Endothelial cell of umbilical vein (primary cell): ENCODE measurements at regions not wholly inside any gene's neighbourhood (a gene's known extent, or its start where the extent isn't known, plus 50 kb on each side); places are given as distances from the start of the nearest gene placed in this dataset.

Source experiments
- FOS ChIP-seq: IDR thresholded peaks from 2 replicates; pipeline ENCODE4 v1.6.1; 2011; ENCODE audit warnings: mild to moderate bottlenecking, low read length, moderate library complexity, borderline replicate concordance; ENCODE audit not compliant: insufficient read depth
- JUN ChIP-seq: IDR thresholded peaks from 2 replicates; pipeline ENCODE4 v1.6.1; 2011; ENCODE audit warnings: borderline replicate concordance, low read depth; ENCODE audit not compliant: insufficient read length, insufficient read depth
- POLR2A ChIP-seq: IDR thresholded peaks from 2 replicates; pipeline ENCODE4 v1.6.1; 2012; ENCODE audit warnings: low read depth, mild to moderate bottlenecking, control low read depth, low read length
- POLR2AphosphoS5 ChIP-seq: IDR thresholded peaks from 2 replicates; pipeline ENCODE4 v1.6.1; 2012; ENCODE audit warnings: low read depth, mild to moderate bottlenecking, control low read depth, low read length, moderate library complexity; ENCODE audit not compliant: insufficient read depth
- TF ChIP-seq, protein P1 (sequence below), 2 donors: IDR thresholded peaks; 1 replicate in 1 of 2; 2 replicates in 1 of 2; pipeline ENCODE4 v1.5.1; 2011; ENCODE audit warnings: low read length in 2 of 2, mild to moderate bottlenecking in 2 of 2, moderate library complexity in 2 of 2, control low read depth in 1 of 2, inconsistent platforms in 1 of 2, low read depth in 1 of 2; ENCODE audit not compliant: insufficient read depth in 1 of 2; ENCODE audit errors: extremely low read depth in 1 of 2
- TF ChIP-seq, protein P2 (sequence below): IDR thresholded peaks from 2 replicates; pipeline ENCODE4 v1.6.1; 2011; ENCODE audit not compliant: insufficient read depth, insufficient read length

DNA sequence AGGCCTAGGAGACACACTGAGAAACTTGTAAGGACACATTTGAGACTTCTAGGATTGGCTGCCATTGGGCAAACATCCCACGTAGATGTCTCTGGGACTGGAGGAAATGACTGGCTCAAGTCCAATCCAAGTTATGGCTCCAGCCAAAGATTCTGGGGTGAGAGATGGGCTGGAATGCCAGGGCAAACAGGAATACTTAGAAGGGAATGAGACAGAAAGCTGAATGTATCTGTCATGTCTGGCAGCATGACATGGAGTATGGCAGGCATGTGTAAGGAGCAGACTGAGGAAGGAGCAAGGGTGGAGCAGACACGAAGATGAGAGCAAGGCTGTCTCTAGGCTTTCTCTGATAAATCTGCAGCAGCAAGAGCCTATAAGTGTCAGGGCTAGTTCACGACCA lies 209.2 kb downstream of the PHLDA1 start:
- TF ChIP-seq POLR2AphosphoS5 = no peak
- no peak for TF ChIP-seq POLR2A
- TF ChIP-seq, protein P1, sequence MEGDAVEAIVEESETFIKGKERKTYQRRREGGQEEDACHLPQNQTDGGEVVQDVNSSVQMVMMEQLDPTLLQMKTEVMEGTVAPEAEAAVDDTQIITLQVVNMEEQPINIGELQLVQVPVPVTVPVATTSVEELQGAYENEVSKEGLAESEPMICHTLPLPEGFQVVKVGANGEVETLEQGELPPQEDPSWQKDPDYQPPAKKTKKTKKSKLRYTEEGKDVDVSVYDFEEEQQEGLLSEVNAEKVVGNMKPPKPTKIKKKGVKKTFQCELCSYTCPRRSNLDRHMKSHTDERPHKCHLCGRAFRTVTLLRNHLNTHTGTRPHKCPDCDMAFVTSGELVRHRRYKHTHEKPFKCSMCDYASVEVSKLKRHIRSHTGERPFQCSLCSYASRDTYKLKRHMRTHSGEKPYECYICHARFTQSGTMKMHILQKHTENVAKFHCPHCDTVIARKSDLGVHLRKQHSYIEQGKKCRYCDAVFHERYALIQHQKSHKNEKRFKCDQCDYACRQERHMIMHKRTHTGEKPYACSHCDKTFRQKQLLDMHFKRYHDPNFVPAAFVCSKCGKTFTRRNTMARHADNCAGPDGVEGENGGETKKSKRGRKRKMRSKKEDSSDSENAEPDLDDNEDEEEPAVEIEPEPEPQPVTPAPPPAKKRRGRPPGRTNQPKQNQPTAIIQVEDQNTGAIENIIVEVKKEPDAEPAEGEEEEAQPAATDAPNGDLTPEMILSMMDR (IDR thresholded peaks at IDR 0.05; ENCODE audit: extremely low read depth in 1 of 2, insufficient read depth in 1 of 2, low read depth in 1 of 2, low read length in 2 of 2) = no peak
- TF ChIP-seq JUN = no peak
- TF ChIP-seq, protein P2, sequence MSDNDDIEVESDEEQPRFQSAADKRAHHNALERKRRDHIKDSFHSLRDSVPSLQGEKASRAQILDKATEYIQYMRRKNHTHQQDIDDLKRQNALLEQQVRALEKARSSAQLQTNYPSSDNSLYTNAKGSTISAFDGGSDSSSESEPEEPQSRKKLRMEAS = no peak
- no peak for TF ChIP-seq FOS
